HEK293T (cell line): ENCODE measurements at regions not wholly inside any gene's neighbourhood (a gene's known extent, or its start where the extent isn't known, plus 50 kb on each side); places are given as distances from the start of the nearest gene placed in this dataset.

Source experiments
- CTBP1 ChIP-seq: fragments of 450-650 bp; IDR thresholded peaks from 2 replicates; pipeline ENCODE4 v1.6.1; 2016; ENCODE audit warnings: borderline replicate concordance
- ELF4 ChIP-seq: fragments of 450-650 bp; IDR thresholded peaks from 2 replicates; pipeline ENCODE4 v1.6.1; 2017; ENCODE audit warnings: antibody characterized with exemption
- FOXA1 ChIP-seq: fragments of 450-650 bp; IDR thresholded peaks from 2 replicates; pipeline ENCODE4 v1.6.1; 2016; ENCODE audit warnings: mild to moderate bottlenecking
- FOXM1 ChIP-seq: fragments of 450-650 bp; IDR thresholded peaks from 2 replicates; pipeline ENCODE4 v1.6.1; 2017; ENCODE audit warnings: mild to moderate bottlenecking, borderline replicate concordance
- L3MBTL2 ChIP-seq: fragments of 450-650 bp; conservative IDR thresholded peaks from 2 replicates; pipeline ENCODE4 v1.6.1; 2016; ENCODE audit warnings: mild to moderate bottlenecking
- PKNOX1 ChIP-seq: fragments of 450-650 bp; IDR thresholded peaks from 2 replicates; pipeline ENCODE4 v1.6.1; 2016
- SP1 ChIP-seq: fragments of 450-650 bp; IDR thresholded peaks from 2 replicates; pipeline ENCODE4 v1.6.1; 2017
- SUZ12 ChIP-seq: fragments of 450-650 bp; IDR thresholded peaks from 2 replicates; pipeline ENCODE4 v1.6.1; 2016; ENCODE audit warnings: mild to moderate bottlenecking
- TARDBP ChIP-seq: fragments of 450-650 bp; IDR thresholded peaks from 2 replicates; pipeline ENCODE4 v1.6.1; 2016

DNA sequence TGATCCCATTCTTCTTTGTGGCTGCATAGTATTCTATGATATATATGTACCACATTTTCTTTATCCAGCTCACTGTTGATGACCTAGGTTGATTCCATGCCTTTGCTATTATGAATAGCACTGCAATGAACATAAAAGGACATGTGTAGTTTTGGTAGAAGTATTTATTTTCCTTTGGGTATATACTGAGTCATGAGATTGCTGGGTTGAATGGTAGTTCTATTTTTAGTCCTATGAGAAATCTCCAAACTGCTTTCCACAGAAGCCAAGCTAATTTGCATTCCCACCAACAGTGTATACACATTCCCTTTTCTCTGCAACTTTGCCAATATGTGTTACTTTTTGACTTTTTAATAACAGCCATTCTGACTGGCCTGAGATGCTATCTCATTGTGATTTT lies 278.3 kb downstream of the PCDH18 start:
- TF ChIP-seq SP1 (no peak), ELF4 (no peak), SUZ12 (no peak), PKNOX1 (no peak), TARDBP (no peak), L3MBTL2 (no peak), FOXM1 (no peak), CTBP1 (no peak), FOXA1 (no peak)
